ENCODE measurements at regions not wholly inside any gene's neighbourhood (a gene's known extent, or its start where the extent isn't known, plus 50 kb on each side); places are given as distances from the start of the nearest gene placed in this dataset.

DNA sequence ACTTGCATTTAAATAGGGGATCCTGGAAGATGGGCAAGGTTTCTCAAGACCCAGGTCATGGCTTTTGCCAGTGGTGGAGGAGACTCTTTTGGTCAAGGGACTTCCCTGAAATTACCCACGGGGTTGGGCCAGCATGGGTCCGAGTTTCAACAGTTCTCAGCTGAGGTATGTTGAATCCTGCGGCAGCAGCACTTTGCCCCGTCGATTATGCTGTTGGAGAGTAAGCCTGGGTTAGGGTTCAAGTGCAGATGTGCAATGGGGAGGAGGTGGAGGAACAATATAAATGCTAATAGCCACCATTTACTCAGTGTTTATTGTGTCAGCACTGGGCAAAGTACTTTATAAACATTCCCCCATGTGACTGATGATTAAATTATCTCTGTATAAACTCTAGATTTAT is 96.0 kb upstream of the GATA6 start:
- DNase-seq (ENCODE audit: low read depth), result no peak

DNA sequence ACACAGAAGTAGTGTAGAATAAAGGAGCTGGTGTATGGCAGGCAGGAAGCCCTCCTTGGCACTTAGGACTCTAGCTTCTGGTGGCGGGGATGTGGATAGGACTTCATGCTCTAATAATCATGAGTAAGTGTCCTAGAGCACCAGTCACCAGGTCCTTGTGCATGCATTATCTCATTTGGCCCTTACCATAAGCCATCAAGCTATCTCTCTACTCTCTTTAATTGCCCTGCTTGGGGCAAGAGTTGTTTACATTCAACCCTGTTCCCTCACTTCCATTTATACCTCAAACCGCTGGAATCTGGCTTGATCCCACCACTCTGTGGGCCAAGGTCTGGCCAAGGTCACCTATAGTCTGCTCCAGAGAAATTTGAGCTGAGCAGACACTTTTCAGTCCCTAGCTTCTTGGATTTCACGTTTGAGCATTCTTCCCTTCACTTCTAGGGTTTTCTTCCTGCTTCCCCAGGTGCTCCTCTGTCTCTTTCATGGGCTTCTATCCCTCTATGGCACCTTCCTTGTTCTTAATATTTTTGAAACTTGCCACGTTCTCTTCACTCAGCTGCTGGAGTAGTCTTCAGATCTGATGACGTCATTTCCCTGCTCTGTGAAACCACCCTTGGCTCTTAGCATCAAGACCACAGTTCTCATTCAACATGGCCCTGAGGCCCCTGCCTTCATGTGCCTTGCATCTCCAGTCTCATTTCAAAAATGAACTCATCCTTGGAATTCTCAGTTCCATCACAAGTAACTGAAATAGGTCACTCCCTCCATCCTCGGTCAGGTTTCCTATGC is 94.9 kb upstream of the GATA6 start:
- no peak for DNase-seq (ENCODE audit: low read depth)

- DNase-seq (ENCODE audit: low read depth), result no peak
Observed at GRCh38 chr18:22080035-22080434, 89.4 kb upstream of the GATA6 start.

DNA sequence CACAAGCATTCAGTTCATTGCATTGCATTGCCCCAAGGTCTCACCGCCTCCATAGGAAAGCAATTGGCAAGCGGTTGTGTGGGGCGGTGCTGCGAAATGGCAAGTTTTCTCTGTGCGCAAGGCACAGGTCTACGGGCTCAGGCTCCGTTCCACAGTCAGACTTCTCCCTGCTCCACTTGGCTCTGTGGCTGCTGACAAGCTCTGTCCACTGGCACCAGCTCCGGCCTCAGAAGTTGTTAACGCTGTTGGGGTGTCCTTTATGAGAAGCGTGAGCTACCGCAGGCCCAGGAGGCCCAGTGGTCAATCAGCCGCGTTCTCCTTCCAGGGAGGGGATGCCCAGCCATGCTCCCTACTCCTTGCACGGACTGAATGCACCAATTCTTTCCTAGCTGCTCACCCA is 87.0 kb upstream of the GATA6 start:
- DNase-seq (ENCODE audit: low read depth), result no peak

- no peak for DNase-seq (ENCODE audit: low read depth)
Observed at GRCh38 chr18:22084547-22084946, 84.8 kb upstream of the GATA6 start.

- no peak for DNase-seq (ENCODE audit: low read depth)
Observed at GRCh38 chr18:22086973-22087372, 82.4 kb upstream of the GATA6 start.

- no peak for DNase-seq (ENCODE audit: low read depth)
Observed at GRCh38 chr18:22088029-22088428, 81.4 kb upstream of the GATA6 start.

GRCh38 chr18:22088996-22089640 is 80.3 kb upstream of the GATA6 start:
- no peak for DNase-seq (ENCODE audit: low read depth)

DNA sequence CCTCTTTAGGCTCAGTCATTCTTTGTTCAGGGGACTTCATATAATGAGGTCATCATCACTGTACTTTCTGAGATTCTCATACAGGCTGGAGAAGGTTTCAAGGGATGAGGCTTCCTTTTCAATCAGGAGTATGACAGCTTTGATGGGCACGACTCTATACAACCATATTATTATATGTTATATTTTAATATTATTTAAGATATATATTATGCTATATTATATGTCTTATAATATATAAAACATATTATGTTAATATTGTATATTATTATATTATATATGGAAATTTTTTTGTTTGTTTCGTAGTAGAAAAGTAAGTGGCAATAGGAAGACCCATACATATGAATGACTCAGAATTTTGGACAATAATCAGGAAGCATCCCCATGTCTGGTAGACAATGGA is 78.0 kb upstream of the GATA6 start:
- no peak for DNase-seq (ENCODE audit: low read depth)

DNA sequence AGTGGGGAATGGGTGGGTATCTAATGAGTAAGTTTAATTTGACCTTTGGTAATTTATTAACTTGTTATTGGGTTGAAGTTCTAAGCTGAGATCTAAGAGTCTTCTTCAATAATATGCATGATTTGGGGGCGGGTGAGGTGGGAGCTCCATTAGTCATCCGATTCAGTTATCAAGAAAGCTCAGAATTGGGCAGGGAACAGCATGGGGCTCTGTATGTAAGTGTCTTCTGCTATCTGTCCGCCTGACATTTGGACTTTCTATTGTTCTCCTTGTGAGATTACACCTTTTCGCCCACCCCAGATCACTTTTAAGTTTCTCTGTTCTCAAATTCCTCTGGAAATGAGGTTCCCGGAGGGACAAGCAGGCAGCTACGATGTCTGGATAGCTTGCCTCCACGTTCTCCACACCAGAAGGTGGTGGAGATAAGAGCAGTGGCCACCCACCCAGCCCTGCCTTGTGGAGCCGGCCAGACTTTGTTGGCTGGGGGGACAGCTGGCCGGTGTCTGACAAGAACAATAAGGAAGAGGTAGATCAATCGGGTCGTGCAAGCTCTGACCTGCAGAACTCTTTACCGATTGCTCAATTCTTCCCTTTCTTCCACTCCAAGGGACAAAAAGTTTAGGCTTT is 75.5 kb upstream of the GATA6 start:
- no peak for DNase-seq (ENCODE audit: low read depth)

DNA sequence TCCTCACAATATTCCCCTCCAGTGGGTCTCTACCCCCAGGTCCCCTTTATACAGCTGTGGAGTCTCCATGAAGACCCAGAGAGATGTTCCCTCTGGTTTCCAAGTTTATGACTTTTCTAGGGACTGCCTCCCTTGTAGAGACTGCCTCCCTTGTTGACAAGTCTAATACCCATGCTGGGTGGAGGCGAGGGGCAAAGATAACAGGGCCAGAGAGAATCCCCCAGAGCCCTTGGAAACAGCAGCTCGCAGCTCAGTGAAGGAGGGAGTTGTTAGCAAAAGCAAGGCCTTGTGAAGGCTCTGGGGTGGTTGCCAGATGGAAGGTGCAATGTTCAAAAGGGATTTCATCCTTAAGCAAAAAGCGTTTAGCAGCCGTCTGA is 75.0 kb upstream of the GATA6 start:
- no peak for DNase-seq (ENCODE audit: low read depth)

GRCh38 chr18:22098563-22098989 is 70.8 kb upstream of the GATA6 start:
- no peak for DNase-seq (ENCODE audit: low read depth)

DNA sequence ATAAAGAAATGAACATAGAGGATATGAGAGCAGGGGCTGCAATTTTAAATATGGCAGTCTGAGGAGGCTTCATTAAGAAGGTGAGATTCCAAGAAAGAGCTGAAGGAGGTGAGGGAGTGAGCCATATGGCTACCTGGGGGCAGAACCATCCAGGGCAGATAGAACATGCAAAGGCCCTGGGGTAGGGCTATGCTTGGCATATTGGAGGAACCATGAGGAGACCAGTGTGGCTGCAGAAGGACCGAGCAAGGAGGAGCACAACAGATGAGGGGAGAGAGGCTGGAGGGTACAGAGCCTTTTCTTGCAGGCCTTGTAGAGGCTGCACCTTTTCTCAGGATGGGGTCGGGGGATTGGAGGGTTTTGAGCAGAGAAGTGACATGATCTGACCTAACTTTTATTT is 69.5 kb upstream of the GATA6 start:
- DNase-seq (ENCODE audit: low read depth), result no peak

- DNase-seq (ENCODE audit: low read depth), result no peak
Observed at GRCh38 chr18:22101731-22102130, 67.7 kb upstream of the GATA6 start.

- no peak for DNase-seq (ENCODE audit: low read depth)
Observed at GRCh38 chr18:22102953-22103646, 66.3 kb upstream of the GATA6 start.

GRCh38 chr18:22103647-22104031 is 65.8 kb upstream of the GATA6 start:
- DNase-seq (ENCODE audit: low read depth), result no peak

- no peak for DNase-seq (ENCODE audit: low read depth)
Observed at GRCh38 chr18:22106536-22107292, 62.7 kb upstream of the GATA6 start.

DNA sequence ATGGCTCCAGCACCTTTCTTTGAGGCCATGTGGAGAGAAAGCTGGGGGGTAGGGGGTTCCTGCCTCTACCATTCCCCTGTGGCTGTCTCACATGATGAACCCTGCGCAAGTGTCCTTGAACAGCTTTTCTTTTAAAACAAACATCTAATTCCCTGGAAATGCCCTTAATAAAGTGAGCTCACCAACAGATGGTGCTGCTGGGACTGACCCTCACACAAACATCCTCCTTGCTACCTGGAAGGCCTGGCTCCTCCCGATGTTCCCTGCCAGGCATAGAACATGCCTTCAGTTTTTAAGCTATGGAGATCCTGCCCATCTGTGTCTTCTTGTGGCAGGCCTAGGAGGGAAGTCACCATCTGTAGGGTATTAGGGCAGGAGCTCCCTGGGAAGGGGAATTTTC is 60.7 kb upstream of the GATA6 start:
- DNase-seq (ENCODE audit: low read depth), result no peak

DNA sequence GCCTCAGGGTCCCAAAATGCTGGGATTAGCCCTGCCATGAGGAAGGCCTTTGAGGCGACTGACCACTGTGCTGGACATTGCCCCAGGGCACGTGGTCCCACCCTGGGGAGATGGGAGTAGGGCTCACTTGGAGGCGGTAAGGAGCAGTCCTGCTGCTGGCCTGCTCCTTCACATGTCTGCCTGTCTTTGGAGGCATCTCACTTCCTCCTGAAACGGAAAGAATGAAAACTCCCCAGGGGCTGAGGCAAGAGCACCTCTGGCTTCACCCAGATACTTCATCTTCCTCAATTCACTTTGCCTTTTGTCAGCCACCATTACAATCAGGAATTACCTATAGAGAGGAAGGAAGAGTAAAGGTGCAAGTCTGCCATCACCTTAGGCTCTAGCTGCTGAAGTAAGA is 59.9 kb upstream of the GATA6 start:
- no peak for DNase-seq (ENCODE audit: low read depth)

GRCh38 chr18:22110461-22110924 is 58.9 kb upstream of the GATA6 start:
- DNase-seq (ENCODE audit: low read depth), result no peak

DNA sequence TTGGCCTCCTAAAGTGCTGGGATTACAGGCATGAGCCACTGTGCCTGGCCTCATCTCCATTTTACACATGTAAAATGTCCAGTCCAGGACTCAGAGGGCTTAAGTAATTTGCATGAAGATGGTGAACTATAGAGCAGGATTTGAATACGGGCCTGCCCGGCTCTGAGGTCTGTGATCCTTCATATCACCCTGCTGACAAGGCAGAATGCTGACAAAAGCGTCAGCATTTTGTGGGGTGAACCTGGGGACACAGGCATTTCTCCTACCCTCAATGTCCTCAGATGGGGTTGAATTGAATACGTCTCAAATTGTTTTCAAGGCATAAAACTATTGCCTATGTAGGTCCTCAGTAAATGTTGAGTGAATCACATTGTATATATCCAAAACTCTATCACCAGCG is 57.2 kb upstream of the GATA6 start:
- DNase-seq (ENCODE audit: low read depth), result no peak

Measured in stimulated activated CD8-positive, alpha-beta memory T cell treated with anti-CD3 and anti-CD28 coated beads, Interleukin-15, amount 100 ng/mL, for 24 hours (primary cell).